ENCODE measurements at regions not wholly inside any gene's neighbourhood (a gene's known extent, or its start where the extent isn't known, plus 50 kb on each side); places are given as distances from the start of the nearest gene placed in this dataset.

DNA sequence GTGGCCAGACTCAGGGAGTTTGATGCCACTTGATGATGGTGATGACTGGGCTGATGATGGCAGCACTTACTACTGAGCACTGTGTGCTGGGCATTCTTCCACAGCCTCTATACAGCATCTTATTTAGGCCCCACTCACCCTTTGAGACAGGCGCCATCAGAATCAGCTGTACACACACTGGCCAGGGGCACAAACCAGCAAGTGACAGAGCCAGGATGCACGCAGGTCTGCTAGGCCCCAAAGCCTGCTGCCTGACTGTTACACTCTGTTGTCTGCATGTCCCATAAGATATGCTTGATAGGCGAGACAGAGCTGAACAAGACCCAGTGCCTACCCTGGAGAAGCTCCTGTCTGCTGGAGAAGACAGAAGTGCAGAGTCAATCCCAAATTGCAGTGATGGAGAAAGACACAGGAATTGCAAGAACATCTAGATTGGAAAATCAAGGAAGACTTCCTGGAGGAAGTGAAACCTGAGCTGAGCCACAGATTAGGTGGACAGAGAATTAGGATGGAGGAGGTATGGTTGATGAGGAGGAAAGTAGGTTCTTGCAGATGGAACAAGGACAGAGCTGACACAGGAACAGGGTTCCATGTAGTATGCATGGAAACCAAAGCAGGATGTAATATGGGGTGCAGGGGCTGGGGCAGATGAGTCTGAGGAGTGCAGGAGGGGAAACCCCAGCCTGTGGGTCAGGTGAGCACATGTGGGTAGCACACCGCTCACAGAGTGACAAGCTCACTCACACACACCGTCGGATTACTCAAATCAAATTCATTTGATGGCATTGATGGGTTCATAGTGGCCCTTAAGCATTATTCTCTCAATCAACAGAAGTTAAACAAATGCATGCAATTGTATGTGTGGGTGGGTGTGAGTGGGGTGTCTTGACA, 117.3 kb downstream of the BEGAIN start:
- no peak for DNase-seq

DNA sequence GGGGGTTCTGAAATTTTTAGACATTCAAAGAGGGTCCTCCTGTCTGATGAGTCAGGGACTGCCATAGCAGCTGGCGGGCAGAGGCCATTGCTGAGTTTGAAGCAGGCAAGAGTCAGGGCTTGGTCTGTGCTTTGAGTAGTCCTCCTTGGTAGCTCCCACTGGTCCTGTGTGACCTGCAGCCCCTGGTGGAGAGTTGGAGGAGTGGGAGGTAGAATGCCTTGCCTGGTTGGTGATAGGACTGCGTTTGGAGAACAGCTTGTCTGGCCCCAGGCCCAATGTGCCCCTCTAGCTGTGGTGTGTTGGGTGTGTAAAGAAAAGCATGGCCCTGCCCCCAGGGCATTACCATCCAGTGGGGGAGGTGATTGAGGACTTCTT, 116.7 kb downstream of the BEGAIN start:
- DNase-seq, result no peak

DNA sequence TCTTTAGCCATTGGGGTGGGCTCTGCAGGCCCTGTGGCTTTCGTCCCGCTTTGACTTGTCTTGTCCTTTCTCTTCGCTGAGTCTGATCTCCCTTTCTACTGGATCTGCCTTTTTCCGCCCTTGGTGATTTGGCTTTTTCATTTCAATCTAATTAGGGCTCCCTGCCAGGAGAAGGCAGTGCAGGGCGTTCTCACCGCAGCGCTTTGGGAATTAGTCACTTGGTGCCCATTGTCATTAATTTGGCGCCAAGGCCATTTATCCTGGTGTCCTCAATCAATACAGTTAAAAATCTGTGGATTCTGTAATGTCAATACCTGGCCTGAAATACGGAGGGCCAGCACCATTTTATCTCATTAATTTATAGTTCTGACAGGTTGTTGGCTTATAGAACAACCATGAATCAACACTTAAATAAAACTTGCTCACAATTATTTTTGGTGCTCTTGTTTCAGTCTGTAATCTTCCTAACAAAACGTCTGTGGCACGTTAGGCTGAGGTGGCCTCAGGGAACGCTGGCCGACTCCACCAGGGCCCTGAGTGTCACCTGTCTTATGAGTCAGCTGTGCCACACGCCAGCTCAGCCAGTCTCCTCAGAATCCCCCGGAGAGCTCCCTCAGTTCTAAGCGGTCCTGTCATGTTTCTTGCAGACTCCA, 115.7 kb downstream of the BEGAIN start:
- no peak for DNase-seq

GRCh38 chr14:100472094-100472455, 115.1 kb downstream of the BEGAIN start:
- no peak for DNase-seq

GRCh38 chr14:100472491-100472890, 114.7 kb downstream of the BEGAIN start:
- DNase-seq, result no peak

- no peak for DNase-seq
These were observed 114.0 kb downstream of the BEGAIN start for GRCh38 chr14:100473249-100473648.

DNA sequence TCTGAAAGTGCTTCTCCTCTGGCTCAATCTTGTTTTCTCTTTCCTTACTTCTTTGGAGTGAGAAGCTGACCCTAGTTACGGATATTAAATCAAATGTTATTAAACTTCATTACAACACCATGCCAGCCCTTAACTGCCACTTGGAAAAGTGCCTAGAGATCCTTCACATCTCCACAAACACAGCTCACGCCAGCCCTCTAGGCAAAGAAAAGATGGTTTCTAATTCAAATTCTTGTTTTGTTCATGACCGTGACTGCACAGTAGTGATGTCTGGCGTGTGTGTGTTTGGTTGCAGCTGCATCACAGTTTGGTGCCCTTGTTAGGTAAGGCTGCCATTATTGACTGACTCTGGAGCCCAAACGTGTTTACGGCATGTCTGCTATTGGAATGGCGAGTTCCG, 113.0 kb downstream of the BEGAIN start:
- DNase-seq, result no peak

DNA sequence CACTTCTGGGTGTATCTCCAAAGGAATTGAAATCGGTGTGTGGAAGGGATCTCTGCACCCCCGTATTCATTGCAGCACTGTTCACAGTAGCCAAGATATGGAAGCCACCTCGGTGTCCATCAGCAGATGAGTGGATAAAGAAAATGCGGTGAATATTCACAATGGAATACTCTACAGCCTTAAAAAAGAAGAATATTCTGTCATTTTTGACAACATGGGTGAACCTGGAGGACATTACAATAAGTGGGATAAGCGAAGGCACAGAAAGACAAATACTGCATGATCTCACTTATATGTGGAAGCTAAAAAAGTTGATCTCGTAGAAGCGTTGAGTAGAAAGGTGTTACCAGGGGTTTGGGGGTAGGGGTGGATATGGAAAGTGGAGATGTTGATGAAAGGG, 111.9 kb downstream of the BEGAIN start:
- DNase-seq, result no peak

DNA sequence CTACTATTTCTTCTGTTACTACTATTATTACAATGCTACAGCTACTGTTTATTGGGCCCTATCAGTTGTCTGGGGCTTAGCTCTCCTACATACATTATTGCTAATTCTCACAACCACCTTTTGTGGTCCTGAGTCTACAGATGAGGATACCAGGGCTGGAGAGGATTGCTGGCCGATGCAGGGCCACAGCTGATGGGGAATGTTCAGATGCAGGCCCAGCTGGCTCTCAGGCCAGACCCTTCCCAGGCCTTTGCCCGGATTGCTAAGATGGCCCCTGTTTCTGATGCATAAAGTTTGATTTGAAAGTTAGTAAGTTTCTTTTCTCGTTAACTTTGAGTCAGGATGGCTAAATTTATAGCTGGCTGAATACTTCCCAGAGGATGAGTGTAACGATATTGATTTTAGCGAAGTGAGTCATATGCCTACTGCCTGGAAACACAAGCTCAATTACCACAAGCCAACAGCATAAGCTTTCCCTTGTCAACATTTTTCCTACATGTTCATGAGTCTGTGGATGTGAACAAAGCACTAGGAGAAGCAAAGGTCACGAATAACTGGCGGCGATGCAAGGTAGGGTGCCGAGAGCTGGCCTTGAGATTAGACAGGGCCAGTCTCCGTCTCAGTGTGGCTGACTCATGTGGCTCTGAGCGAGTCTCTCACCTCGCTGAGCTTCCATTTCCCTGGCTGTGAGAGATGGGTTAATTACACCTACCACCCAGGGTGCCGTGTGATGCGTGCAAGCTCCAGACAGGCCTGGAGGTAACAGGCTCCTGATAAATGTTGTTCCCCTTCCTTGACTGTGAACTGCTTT, 111.0 kb downstream of the BEGAIN start:
- DNase-seq, result no peak

- DNase-seq, result no peak
These were observed 102.5 kb downstream of the BEGAIN start for GRCh38 chr14:100484531-100485267.

DNA sequence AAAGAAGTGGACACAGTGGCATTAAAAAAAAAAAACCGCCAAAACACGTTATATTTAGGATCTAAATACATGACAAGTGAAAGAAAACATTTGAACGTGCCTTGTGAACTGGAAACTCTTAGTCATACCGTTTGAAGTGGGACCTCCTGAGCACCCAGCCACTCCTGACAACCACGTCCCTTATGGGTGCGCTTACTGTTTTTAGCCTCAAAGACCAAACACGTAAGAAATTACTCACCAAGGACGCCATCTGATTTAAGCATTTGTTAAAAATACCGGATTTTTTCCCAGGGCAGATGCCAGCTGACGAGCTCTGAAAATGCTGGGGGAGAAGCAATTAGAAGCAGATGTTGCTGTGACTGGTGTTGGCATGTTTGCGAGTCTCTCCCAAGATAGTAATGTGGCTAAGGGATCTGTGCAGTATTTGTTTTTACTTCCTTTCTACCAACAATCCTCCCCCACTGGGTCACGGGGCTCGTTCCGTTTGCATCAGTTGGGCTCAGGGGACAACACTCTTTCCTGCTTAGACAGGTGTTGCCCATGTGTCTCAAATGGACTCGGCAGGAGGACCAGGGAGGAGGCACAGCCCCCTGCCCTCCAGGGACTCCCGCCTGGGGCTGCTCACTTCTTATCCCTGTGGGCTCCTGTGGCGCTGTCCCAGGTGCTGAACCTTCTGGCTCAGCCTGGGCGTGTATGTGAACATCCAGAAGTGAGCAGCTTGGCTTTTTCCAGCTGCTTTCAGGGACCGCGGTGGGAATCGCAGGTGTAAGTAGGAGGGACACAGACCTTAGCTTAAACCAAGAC, 101.0 kb downstream of the BEGAIN start:
- DNase-seq, result peak; percentile 36
